B cell (primary cell): ENCODE measurements at regions not wholly inside any gene's neighbourhood (a gene's known extent, or its start where the extent isn't known, plus 50 kb on each side); places are given as distances from the start of the nearest gene placed in this dataset.

ENCODE experiments used
- ATAC-seq: fragments of 200-7000 bp; cut with Tn5 transposase; one replicate; pipeline ENCODE4 v1.10.0; 2021; ENCODE audit warnings: low read depth, mild to moderate bottlenecking, moderate number of reproducible peaks, moderate library complexity
- CTCF ChIA-PET: fragments of 350-600 bp; sonication (Branson Sonifier 250); formaldehyde crosslinking; loops from one replicate; lab custom pipeline; 2021; ENCODE audit warnings: antibody characterized with exemption, inconsistent platforms; lab: Charles Lee
- POLR2A ChIA-PET: fragments of 350-600 bp; sonication (Branson Sonifier 250); formaldehyde crosslinking; loops from one replicate; lab custom pipeline; 2021; ENCODE audit warnings: antibody characterized with exemption; lab: Charles Lee
- DNase-seq: peaks from one replicate; pipeline ENCODE4 v3.0.0; 2013
- H2AFZ ChIP-seq: 2 replicates; pipeline ENCODE4 v1.6.1; 2012; ENCODE audit warnings: mild to moderate bottlenecking, low read depth, low read length; ENCODE audit not compliant: insufficient read depth, poor library complexity, severe bottlenecking
- H3K27ac ChIP-seq, 2 donors: 1 replicate in 1 of 2; 2 replicates in 1 of 2; pipeline ENCODE4 v1.5.1; 2012 to 2013; ENCODE audit warnings: low read length in 2 of 2, mild to moderate bottlenecking in 2 of 2, moderate library complexity in 1 of 2
- H3K27me3 ChIP-seq, 4 experiments: fragments of 200-600 bp in 1 of 4; sonication (generic) in 1 of 4; replicated peaks in 1 of 4; 1 replicate in 2 of 4; 2 replicates in 2 of 4; pipeline versions ENCODE4 v1.6.1 to v1.7.0; 2013 to 2016; ENCODE audit warnings: low read length in 3 of 4, mild to moderate bottlenecking in 2 of 4, mixed read lengths in 1 of 4, moderate library complexity in 1 of 4; ENCODE audit not compliant: insufficient read depth in 4 of 4, control insufficient read depth in 3 of 4; ENCODE audit errors: control extremely low read depth in 1 of 4
- H3K36me3 ChIP-seq, 2 experiments: replicated peaks in 1 of 2; 1 replicate in 1 of 2; 2 replicates in 1 of 2; pipeline versions ENCODE4 v1.6.1 to v1.7.1; 2013; ENCODE audit warnings: low read length in 1 of 2; ENCODE audit not compliant: insufficient read depth in 2 of 2, control insufficient read depth in 1 of 2; ENCODE audit errors: control extremely low read depth in 1 of 2, extremely low read depth in 1 of 2
- H3K4me1 ChIP-seq, 2 donors: fragments of 200-600 bp in 1 of 2; sonication (generic) in 1 of 2; 1 replicate in 1 of 2; 2 replicates in 1 of 2; pipeline versions ENCODE4 v1.5.1 to v1.6.1; 2013 to 2017; ENCODE audit warnings: low read length in 2 of 2; ENCODE audit not compliant: control insufficient read depth in 2 of 2, insufficient read depth in 2 of 2
- H3K4me2 ChIP-seq: replicated peaks from 2 replicates; pipeline ENCODE3; 2012; ENCODE audit warnings: mild to moderate bottlenecking, low read depth, low read length; ENCODE audit not compliant: poor library complexity, severe bottlenecking
- H3K4me3 ChIP-seq, 5 experiments: fragments of 200-600 bp in 1 of 5; sonication (generic) in 1 of 5; 1 replicate in 3 of 5; 2 replicates in 2 of 5; pipeline versions ENCODE4 v1.5.1 to v1.7.0; 2011 to 2016; ENCODE audit warnings: low read length in 4 of 5, mild to moderate bottlenecking in 4 of 5, low read depth in 2 of 5, control low read depth in 1 of 5, moderate library complexity in 1 of 5; ENCODE audit not compliant: insufficient read depth in 1 of 5; ENCODE audit errors: control extremely low read depth in 1 of 5, extremely low read depth in 1 of 5
- H3K79me2 ChIP-seq: fragments of 200-600 bp; sonication (generic); one replicate; pipeline ENCODE4 v1.6.0; 2016; ENCODE audit warnings: low read length; ENCODE audit not compliant: control insufficient read depth, insufficient read depth
- H3K9ac ChIP-seq: fragments of 200-600 bp; sonication (generic); 2 replicates; pipeline ENCODE4 v1.6.1; 2017; ENCODE audit warnings: mild to moderate bottlenecking, low read length, moderate library complexity
- H3K9me3 ChIP-seq, 3 donors: one replicate each; pipeline versions ENCODE4 v1.6.1 to v1.7.1; 2013; ENCODE audit warnings: low read length in 2 of 3; ENCODE audit not compliant: control insufficient read depth in 2 of 3, insufficient read depth in 1 of 3; ENCODE audit errors: control extremely low read depth in 1 of 3
- H4K20me1 ChIP-seq: 2 replicates; pipeline ENCODE4 v1.6.0; 2012; ENCODE audit warnings: mild to moderate bottlenecking, low read length; ENCODE audit not compliant: insufficient read depth, control insufficient read depth, poor library complexity, severe bottlenecking
- H3K27ac Mint-ChIP-seq: one replicate; pipeline ENCODE4 v1.8.0; 2021; ENCODE audit warnings: mixed read lengths
- H3K27me3 Mint-ChIP-seq: one replicate; pipeline ENCODE4 v1.8.0; 2021; ENCODE audit warnings: mixed read lengths
- H3K4me1 Mint-ChIP-seq: one replicate; pipeline ENCODE4 v1.8.0; 2021; ENCODE audit warnings: mixed read lengths
- H3K4me3 Mint-ChIP-seq: one replicate; pipeline ENCODE4 v1.8.0; 2021; ENCODE audit warnings: mixed read lengths
- H3K9me3 Mint-ChIP-seq: one replicate; pipeline ENCODE4 v1.8.0; 2022; ENCODE audit warnings: mixed read lengths; ENCODE audit not compliant: insufficient read depth
- EZH2 ChIP-seq: IDR thresholded peaks from 2 replicates; pipeline ENCODE4 v1.6.1; 2012; ENCODE audit warnings: borderline replicate concordance, low read depth, mild to moderate bottlenecking, moderate library complexity, low read length; ENCODE audit not compliant: insufficient read depth, poor library complexity, severe bottlenecking
- WGBS: methylation state at CpG from one replicate; pipeline ENCODE4 v1.1.5; 2013; ENCODE audit warnings: missing lambda C conversion rate; ENCODE audit not compliant: insufficient coverage; 5-methylcytosine and 5-hydroxymethylcytosine counted together
- intact Hi-C: fragments of 100-400 bp; cut with micrococcal nuclease; formaldehyde crosslinking; loops from one replicate; pipeline ENCODE4 v1.10.0; 2022
- TF ChIP-seq, protein P1 (sequence below): fragments of 200-600 bp; IDR thresholded peaks from one replicate; pipeline ENCODE4 v1.8.0; 2022; ENCODE audit warnings: antibody characterized with exemption, mild to moderate bottlenecking

DNA sequence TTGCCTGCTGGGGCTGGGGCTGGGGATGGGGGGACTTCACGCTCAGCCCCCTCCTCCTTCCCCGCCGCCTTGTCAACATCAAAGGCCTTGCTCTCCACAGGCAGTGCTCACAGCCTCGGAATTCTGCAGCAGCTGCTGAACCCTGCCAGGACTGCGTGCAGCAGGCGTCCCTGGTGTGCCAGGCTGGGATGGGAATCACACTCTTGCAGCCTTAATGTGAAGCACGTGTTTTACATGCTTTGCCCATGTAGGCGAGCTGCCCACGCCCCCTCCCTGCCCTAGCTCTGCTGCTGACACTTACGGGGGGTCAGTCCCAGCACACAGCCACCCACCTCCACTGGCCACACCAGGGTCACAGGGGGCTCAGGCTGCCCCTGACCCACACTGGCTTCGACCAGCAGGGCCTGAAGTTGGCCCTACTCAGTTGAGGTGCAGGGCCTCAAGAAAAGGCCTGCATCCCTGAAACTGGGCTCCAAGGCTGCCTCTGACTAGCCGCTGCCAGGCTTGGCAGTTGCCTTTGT lies 276.2 kb upstream of the RTL1 start:
- Histone ChIP-seq H3K36me3 (no peaks in the 10 kb centered on the region), H4K20me1 (no peaks in the 10 kb centered on the region), H2AFZ (no peak overlapping the region), H3K9ac (no peak overlapping the region), H3K27me3 (no peaks in the 10 kb centered on the region), H3K27ac (no peak overlapping the region), H3K4me3 (no peak overlapping the region), H3K4me2 (no peak overlapping the region), H3K4me1 (no peaks in the 10 kb centered on the region), H3K9me3 (peaks cover 0 to 42% (median 0%) of the 10 kb centered on the region in 3 donors), H3K79me2 (no peaks in the 10 kb centered on the region)
- WGBS: 84% methylated on average over 12 of the region's 12 CpGs
- CTCF ChIA-PET: no interaction called here
- POLR2A ChIA-PET: no interaction called here
- Mint-ChIP-seq H3K4me1 (no peaks in the 10 kb centered on the region), H3K27ac (no peak overlapping the region), H3K4me3 (no peak overlapping the region), H3K9me3 (peaks cover 5% of the 10 kb centered on the region), H3K27me3 (no peaks in the 10 kb centered on the region)
- TF ChIP-seq EZH2: no peak
- TF ChIP-seq, protein P1, sequence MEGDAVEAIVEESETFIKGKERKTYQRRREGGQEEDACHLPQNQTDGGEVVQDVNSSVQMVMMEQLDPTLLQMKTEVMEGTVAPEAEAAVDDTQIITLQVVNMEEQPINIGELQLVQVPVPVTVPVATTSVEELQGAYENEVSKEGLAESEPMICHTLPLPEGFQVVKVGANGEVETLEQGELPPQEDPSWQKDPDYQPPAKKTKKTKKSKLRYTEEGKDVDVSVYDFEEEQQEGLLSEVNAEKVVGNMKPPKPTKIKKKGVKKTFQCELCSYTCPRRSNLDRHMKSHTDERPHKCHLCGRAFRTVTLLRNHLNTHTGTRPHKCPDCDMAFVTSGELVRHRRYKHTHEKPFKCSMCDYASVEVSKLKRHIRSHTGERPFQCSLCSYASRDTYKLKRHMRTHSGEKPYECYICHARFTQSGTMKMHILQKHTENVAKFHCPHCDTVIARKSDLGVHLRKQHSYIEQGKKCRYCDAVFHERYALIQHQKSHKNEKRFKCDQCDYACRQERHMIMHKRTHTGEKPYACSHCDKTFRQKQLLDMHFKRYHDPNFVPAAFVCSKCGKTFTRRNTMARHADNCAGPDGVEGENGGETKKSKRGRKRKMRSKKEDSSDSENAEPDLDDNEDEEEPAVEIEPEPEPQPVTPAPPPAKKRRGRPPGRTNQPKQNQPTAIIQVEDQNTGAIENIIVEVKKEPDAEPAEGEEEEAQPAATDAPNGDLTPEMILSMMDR: no peak
- ATAC-seq (no peak), DNase-seq (no peak)
- intact Hi-C loops: no loop called here

DNA sequence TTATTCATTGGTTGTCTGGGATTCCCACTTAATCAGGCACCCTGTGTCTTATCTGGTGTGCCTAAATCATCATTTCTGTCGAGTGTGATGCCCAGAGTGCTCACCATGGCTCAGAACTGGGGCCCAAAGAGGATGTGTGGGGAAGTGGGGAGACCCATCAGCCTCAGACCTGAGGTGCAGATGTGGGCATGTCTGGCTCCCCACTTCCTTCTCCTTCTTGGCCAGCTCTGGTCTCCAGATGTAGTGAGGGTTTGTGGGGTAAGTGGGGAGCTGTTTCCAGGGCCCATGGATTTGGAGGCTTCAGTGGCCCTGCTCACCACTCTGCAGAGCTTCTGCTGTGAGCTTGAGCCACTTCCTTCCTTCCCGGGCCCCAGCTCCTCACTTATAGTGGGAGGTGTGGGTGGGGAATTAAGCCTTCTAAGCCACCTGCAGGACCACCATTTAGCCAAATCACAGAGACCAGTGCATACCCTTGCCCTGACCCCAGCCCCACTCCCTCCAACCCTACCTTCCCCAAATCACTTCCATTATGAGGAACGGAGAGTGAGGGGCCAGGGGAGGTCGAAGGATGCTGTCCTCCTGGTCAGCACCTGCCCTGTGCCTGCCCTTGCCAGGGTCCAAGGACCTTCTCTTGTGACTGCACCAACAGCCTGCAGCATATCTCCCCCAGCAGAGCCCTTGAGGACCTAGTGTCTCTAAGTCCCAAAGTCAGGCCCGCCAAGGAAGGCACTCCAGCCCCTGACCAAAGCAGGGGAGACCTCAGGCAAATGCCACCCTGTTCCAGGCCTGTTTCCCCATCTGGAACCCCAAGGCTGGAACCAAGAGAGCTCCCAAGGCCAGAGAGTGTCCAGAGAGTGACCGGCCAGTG lies 278.2 kb upstream of the RTL1 start:
- ATAC-seq (no peak), DNase-seq (no peak)
- H3K9ac ChIP-seq: no peak overlapping the region
- Mint-ChIP-seq H3K27me3 (peaks cover 4% of the 10 kb centered on the region), H3K27ac (no peak overlapping the region), H3K4me3 (no peak overlapping the region), H3K4me1 (no peaks in the 10 kb centered on the region), H3K9me3 (peaks cover 5% of the 10 kb centered on the region)
- no peak overlapping the region for H3K4me3 ChIP-seq
- no peaks in the 10 kb centered on the region for H3K4me1 ChIP-seq
- TF ChIP-seq, protein P1: no peak
- TF ChIP-seq EZH2: no peak
- no peak overlapping the region for H2AFZ ChIP-seq
- no peak overlapping the region for H3K27ac ChIP-seq
- H3K9me3 ChIP-seq: peaks cover 0 to 41% (median 0%) of the 10 kb centered on the region in 3 donors
- 86% methylated on average over 4 of the region's 6 CpGs for WGBS
- POLR2A ChIA-PET: no interaction called here
- CTCF ChIA-PET: no interaction called here
- no peaks in the 10 kb centered on the region for H4K20me1 ChIP-seq
- intact Hi-C loops: no loop called here
- no peaks in the 10 kb centered on the region for H3K79me2 ChIP-seq
- no peaks in the 10 kb centered on the region for H3K36me3 ChIP-seq
- no peaks in the 10 kb centered on the region for H3K27me3 ChIP-seq
- H3K4me2 ChIP-seq: no peak overlapping the region
